ENCODE measurements at regions not wholly inside any gene's neighbourhood (a gene's known extent, or its start where the extent isn't known, plus 50 kb on each side); places are given as distances from the start of the nearest gene placed in this dataset.

DNA sequence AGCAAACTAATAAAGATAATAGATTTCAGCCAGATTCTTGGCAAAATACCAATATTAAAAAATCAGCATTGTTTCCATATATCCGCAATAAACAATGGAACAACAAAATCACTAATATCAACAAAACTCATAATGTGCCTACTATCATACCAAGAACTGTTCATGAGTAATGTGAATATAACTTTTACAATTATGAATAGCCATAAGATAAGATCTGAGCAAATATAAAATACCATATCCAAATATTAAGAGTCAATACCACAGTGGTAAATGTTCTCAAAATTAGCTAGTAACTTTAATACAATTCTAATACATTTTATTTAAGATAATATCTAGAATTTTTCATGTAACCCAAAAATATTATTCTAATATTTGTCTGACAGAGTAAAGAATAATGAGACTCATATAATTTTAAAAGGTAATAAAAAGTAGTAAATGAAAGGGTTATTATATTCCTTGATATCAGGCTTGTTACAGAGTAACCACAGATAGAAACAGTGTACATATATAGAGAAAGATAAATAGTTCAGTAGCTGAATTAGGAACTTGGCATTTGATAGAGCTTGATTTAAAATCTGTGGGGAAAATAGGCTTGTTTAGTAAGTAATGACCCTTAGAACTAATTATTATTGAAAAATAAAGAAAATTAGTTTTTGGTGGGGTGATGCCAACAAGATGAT lies 2126.6 kb downstream of the MRPL39 start:
- H3K4me2 ChIP-seq (replicated peaks; ENCODE audit: low read depth, low read length, poor library complexity, severe bottlenecking), result no peak overlapping the region
- POLR2A ChIA-PET, result no interaction called here
- no peaks in the 10 kb centered on the region for H3K9me3 ChIP-seq (ENCODE audit: control extremely low read depth in 1 of 3, control insufficient read depth in 2 of 3, insufficient read depth in 1 of 3, low read length in 2 of 3)
- Mint-ChIP-seq H3K27ac (no peak overlapping the region), H3K9me3 (ENCODE audit: insufficient read depth) (no peaks in the 10 kb centered on the region), H3K27me3 (no peaks in the 10 kb centered on the region), H3K4me1 (no peaks in the 10 kb centered on the region), H3K4me3 (no peak overlapping the region)
- DNase-seq (no peak), ATAC-seq (ENCODE audit: low read depth) (no peak)
- no CpG with 5 or more reads among the region's 1 CpG for WGBS (ENCODE audit: insufficient coverage)
- no peaks in the 10 kb centered on the region for H3K36me3 ChIP-seq (replicated peaks in 1 of 2; ENCODE audit: control extremely low read depth in 1 of 2, control insufficient read depth in 1 of 2, extremely low read depth in 1 of 2, insufficient read depth in 2 of 2, low read length in 1 of 2)
- H3K9ac ChIP-seq (ENCODE audit: low read length), result no peak overlapping the region
- no peak overlapping the region for H2AFZ ChIP-seq (ENCODE audit: insufficient read depth, low read depth, low read length, poor library complexity, severe bottlenecking)
- no peak overlapping the region for H3K27ac ChIP-seq (ENCODE audit: low read length in 2 of 2)
- no peak for TF ChIP-seq EZH2 (IDR thresholded peaks at IDR 0.05; ENCODE audit: borderline replicate concordance, insufficient read depth, low read depth, low read length, poor library complexity, severe bottlenecking)
- TF ChIP-seq, protein P1, sequence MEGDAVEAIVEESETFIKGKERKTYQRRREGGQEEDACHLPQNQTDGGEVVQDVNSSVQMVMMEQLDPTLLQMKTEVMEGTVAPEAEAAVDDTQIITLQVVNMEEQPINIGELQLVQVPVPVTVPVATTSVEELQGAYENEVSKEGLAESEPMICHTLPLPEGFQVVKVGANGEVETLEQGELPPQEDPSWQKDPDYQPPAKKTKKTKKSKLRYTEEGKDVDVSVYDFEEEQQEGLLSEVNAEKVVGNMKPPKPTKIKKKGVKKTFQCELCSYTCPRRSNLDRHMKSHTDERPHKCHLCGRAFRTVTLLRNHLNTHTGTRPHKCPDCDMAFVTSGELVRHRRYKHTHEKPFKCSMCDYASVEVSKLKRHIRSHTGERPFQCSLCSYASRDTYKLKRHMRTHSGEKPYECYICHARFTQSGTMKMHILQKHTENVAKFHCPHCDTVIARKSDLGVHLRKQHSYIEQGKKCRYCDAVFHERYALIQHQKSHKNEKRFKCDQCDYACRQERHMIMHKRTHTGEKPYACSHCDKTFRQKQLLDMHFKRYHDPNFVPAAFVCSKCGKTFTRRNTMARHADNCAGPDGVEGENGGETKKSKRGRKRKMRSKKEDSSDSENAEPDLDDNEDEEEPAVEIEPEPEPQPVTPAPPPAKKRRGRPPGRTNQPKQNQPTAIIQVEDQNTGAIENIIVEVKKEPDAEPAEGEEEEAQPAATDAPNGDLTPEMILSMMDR (IDR thresholded peaks at IDR 0.05), result no peak
- intact Hi-C loops (cut with micrococcal nuclease), result no loop called here
- no peak overlapping the region for H3K4me3 ChIP-seq (ENCODE audit: control extremely low read depth in 1 of 5, extremely low read depth in 1 of 5, insufficient read depth in 1 of 5, low read depth in 2 of 5, low read length in 4 of 5)
- H3K79me2 ChIP-seq (ENCODE audit: control insufficient read depth, insufficient read depth, low read length), result no peaks in the 10 kb centered on the region
- CTCF ChIA-PET, result no interaction called here
- H4K20me1 ChIP-seq (ENCODE audit: control insufficient read depth, insufficient read depth, low read length, poor library complexity, severe bottlenecking), result no peaks in the 10 kb centered on the region
- H3K27me3 ChIP-seq (replicated peaks in 1 of 4; ENCODE audit: control extremely low read depth in 1 of 4, control insufficient read depth in 3 of 4, insufficient read depth in 4 of 4, low read length in 3 of 4), result no peaks in the 10 kb centered on the region
- H3K4me1 ChIP-seq (ENCODE audit: control insufficient read depth in 2 of 2, insufficient read depth in 2 of 2, low read length in 2 of 2), result no peaks in the 10 kb centered on the region

DNA sequence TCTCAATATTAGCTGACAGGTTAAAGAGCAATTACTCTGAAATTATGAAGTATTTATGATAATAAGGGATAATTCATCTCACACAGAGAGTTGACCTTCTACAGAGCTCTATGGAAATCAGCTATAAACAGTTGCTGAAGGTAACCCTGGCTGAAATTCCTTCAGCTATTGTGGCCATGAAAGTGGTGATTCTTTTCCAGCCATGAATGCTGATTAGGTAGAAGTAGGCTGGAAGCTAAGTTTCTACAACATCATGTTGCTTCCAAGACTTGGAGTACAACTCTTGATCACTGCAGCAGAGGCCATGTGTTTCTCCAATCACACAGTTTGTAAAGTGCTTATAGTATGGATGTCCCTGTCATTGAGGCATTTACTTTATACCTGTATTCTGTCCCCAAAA lies 2128.9 kb downstream of the MRPL39 start:
- no peak for ATAC-seq (ENCODE audit: low read depth)

More for the DNA sequence above, 2128.9 kb downstream of the MRPL39 start:
- DNase-seq, result no peak
- Histone ChIP-seq H4K20me1 (ENCODE audit: control insufficient read depth, insufficient read depth, low read length, poor library complexity, severe bottlenecking) (no peaks in the 10 kb centered on the region), H3K27me3 (replicated peaks in 1 of 4; ENCODE audit: control extremely low read depth in 1 of 4, control insufficient read depth in 3 of 4, insufficient read depth in 4 of 4, low read length in 3 of 4) (no peaks in the 10 kb centered on the region), H2AFZ (ENCODE audit: insufficient read depth, low read depth, low read length, poor library complexity, severe bottlenecking) (no peak overlapping the region), H3K36me3 (replicated peaks in 1 of 2; ENCODE audit: control extremely low read depth in 1 of 2, control insufficient read depth in 1 of 2, extremely low read depth in 1 of 2, insufficient read depth in 2 of 2, low read length in 1 of 2) (no peaks in the 10 kb centered on the region), H3K4me1 (ENCODE audit: control insufficient read depth in 2 of 2, insufficient read depth in 2 of 2, low read length in 2 of 2) (no peaks in the 10 kb centered on the region), H3K4me2 (replicated peaks; ENCODE audit: low read depth, low read length, poor library complexity, severe bottlenecking) (no peak overlapping the region), H3K4me3 (ENCODE audit: control extremely low read depth in 1 of 5, extremely low read depth in 1 of 5, insufficient read depth in 1 of 5, low read depth in 2 of 5, low read length in 4 of 5) (no peak overlapping the region), H3K79me2 (ENCODE audit: control insufficient read depth, insufficient read depth, low read length) (no peaks in the 10 kb centered on the region), H3K9ac (ENCODE audit: low read length) (no peak overlapping the region), H3K9me3 (ENCODE audit: control extremely low read depth in 1 of 3, control insufficient read depth in 2 of 3, insufficient read depth in 1 of 3, low read length in 2 of 3) (no peaks in the 10 kb centered on the region), H3K27ac (ENCODE audit: low read length in 2 of 2) (no peak overlapping the region)
- Mint-ChIP-seq H3K9me3 (ENCODE audit: insufficient read depth) (no peaks in the 10 kb centered on the region), H3K27me3 (no peaks in the 10 kb centered on the region), H3K27ac (no peak overlapping the region), H3K4me3 (no peak overlapping the region), H3K4me1 (no peaks in the 10 kb centered on the region)
- no peak for TF ChIP-seq EZH2 (IDR thresholded peaks at IDR 0.05; ENCODE audit: borderline replicate concordance, insufficient read depth, low read depth, low read length, poor library complexity, severe bottlenecking)
- TF ChIP-seq, protein P1 (IDR thresholded peaks at IDR 0.05), result no peak
- intact Hi-C loops (cut with micrococcal nuclease), result no loop called here
- CTCF ChIA-PET, result no interaction called here
- POLR2A ChIA-PET, result no interaction called here

Data from B cell (primary cell).